ENCODE measurements at regions not wholly inside any gene's neighbourhood (a gene's known extent, or its start where the extent isn't known, plus 50 kb on each side); places are given as distances from the start of the nearest gene placed in this dataset.

DNA sequence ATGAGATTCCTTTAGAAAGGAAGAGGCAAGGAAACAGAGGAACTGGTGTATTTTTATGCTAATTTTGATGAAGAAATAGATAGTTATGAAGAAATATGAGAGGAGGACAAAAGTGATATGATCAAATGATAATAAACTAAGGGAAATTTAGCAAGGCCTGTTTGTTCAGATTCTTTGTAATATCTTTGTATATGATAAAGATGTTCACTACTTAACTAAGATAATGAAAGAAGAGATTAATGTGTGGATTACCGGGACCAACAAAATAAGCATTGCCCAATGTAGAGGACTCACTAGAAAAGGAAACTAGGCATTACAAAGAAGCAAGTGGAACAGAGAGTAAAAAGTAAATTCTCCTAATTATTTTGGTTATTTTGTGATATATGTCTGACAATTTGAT, 99.0 kb upstream of the FIGN start:
- TF ChIP-seq, protein P1, sequence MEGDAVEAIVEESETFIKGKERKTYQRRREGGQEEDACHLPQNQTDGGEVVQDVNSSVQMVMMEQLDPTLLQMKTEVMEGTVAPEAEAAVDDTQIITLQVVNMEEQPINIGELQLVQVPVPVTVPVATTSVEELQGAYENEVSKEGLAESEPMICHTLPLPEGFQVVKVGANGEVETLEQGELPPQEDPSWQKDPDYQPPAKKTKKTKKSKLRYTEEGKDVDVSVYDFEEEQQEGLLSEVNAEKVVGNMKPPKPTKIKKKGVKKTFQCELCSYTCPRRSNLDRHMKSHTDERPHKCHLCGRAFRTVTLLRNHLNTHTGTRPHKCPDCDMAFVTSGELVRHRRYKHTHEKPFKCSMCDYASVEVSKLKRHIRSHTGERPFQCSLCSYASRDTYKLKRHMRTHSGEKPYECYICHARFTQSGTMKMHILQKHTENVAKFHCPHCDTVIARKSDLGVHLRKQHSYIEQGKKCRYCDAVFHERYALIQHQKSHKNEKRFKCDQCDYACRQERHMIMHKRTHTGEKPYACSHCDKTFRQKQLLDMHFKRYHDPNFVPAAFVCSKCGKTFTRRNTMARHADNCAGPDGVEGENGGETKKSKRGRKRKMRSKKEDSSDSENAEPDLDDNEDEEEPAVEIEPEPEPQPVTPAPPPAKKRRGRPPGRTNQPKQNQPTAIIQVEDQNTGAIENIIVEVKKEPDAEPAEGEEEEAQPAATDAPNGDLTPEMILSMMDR (IDR thresholded peaks at IDR 0.05) = no peak
- TF ChIP-seq POLR2AphosphoS5 (IDR thresholded peaks at IDR 0.05) = no peak
